ENCODE measurements at regions not wholly inside any gene's neighbourhood (a gene's known extent, or its start where the extent isn't known, plus 50 kb on each side); places are given as distances from the start of the nearest gene placed in this dataset.

DNA sequence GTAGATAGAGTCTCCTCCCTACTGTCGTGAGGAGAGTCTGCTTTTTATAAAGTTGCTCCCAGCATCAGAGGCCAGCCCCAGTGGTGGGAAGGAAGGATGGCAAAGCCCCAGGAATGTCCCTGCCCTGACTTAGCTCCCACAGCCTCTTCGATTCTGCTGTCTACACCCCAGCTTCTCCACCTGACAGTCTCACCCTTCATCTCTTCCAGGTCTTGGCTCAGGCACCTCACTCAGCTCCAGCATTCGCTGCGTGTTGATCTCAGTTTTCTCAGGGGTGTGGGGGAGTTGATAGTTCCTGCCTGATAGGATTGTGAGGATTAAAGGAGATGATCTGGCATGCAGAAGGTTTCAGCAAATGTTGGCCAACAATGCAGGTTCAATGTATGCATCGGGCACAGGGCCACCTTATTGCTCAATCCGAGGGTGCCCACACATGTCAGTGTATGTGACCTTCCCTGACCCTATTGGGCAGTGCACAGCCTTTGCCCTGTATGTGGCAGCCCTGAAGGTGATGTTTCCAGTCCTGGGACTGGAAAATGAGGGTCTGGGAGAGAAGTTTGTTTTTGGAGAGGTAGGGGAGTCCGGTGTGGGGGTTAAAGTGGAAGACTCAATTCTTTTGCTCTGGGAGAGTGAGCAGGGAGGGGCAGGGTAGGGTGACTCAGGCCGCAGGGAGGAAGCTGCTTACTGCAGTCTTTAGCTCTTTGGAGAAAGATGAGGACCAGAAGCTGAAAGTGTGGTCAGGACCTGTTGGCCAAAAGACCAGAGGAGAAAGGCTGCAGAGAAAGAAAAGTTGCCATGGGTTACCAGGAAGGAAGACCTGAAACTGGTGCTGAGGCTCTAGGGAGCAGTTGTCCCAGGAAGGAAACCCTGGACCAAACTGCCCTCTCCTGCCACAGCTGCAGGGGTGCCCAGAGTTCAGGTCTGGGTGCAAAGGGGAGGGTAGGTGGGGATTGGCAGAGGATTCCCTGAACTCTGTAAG is 153.2 kb downstream of the MACROH2A1 start:
- TF ChIP-seq, protein P1, sequence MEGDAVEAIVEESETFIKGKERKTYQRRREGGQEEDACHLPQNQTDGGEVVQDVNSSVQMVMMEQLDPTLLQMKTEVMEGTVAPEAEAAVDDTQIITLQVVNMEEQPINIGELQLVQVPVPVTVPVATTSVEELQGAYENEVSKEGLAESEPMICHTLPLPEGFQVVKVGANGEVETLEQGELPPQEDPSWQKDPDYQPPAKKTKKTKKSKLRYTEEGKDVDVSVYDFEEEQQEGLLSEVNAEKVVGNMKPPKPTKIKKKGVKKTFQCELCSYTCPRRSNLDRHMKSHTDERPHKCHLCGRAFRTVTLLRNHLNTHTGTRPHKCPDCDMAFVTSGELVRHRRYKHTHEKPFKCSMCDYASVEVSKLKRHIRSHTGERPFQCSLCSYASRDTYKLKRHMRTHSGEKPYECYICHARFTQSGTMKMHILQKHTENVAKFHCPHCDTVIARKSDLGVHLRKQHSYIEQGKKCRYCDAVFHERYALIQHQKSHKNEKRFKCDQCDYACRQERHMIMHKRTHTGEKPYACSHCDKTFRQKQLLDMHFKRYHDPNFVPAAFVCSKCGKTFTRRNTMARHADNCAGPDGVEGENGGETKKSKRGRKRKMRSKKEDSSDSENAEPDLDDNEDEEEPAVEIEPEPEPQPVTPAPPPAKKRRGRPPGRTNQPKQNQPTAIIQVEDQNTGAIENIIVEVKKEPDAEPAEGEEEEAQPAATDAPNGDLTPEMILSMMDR (IDR thresholded peaks at IDR 0.05): no peak
- no peak for TF ChIP-seq POLR2A (IDR thresholded peaks at IDR 0.05)
